Panc1 (cell line): ENCODE measurements at regions not wholly inside any gene's neighbourhood (a gene's known extent, or its start where the extent isn't known, plus 50 kb on each side); places are given as distances from the start of the nearest gene placed in this dataset.
A peak's percentile ranks its signal among the peaks of the same experiment; 100 is the strongest.
"Not testable (repeated sequence)": the region's sequence is repeated elsewhere in the genome, so short reads cannot be mapped to it uniquely, and the experiment has no call there.

Experiments
- ATAC-seq: fragments of 200-7000 bp; cut with Tn5 transposase; 2 replicates; pipeline ENCODE4 v1.9.1; 2020; ENCODE audit warnings: mild to moderate bottlenecking, moderate library complexity
- BruUV-seq: library from RNA; stranded (reverse); fragments of 400-500 nt; replicated peaks from 2 replicates; lab custom pipeline; 2021; lab: Mats Ljungman, UMichigan
- CTCF ChIA-PET: fragments of 300-600 bp; sonication (Branson Sonifier 250); formaldehyde crosslinking; loops from one replicate; lab custom pipeline; 2022; ENCODE audit warnings: antibody characterized with exemption; lab: Charles Lee
- POLR2A ChIA-PET: fragments of 300-600 bp; sonication (Branson Sonifier 250); formaldehyde crosslinking; loops from one replicate; lab custom pipeline; 2022; ENCODE audit warnings: antibody characterized with exemption; lab: Charles Lee
- DNase-seq: peaks from one replicate; pipeline ENCODE4 v3.0.0-alpha.2; 2010; ENCODE audit warnings: low read depth, low spot score
- H3K27ac ChIP-seq: 2 replicates; pipeline ENCODE4 v1.5.1; 2011; ENCODE audit warnings: mild to moderate bottlenecking, low read length, inconsistent platforms
- H3K27me3 ChIP-seq: fragments of 200-500 bp; sonication (Bioruptor generic); 2 replicates; pipeline ENCODE4 v1.6.0; 2014; ENCODE audit warnings: low read length, inconsistent platforms; ENCODE audit not compliant: control insufficient read depth, insufficient read depth
- H3K36me3 ChIP-seq: fragments of 200-500 bp; sonication (Bioruptor generic); 2 replicates; pipeline ENCODE4 v1.5.1; 2014; ENCODE audit warnings: inconsistent platforms, mild to moderate bottlenecking, low read length, moderate library complexity; ENCODE audit not compliant: control insufficient read depth, insufficient read depth
- H3K4me1 ChIP-seq: 2 replicates; pipeline ENCODE4 v1.5.1; 2011; ENCODE audit warnings: inconsistent platforms, mild to moderate bottlenecking, low read length, moderate library complexity; ENCODE audit not compliant: control insufficient read depth, insufficient read depth
- H3K4me3 ChIP-seq, 2 experiments: 2 replicates each; pipeline ENCODE4 v1.5.1; 2011 to 2012; ENCODE audit warnings: low read depth in 2 of 2, low read length in 2 of 2, mild to moderate bottlenecking in 2 of 2, inconsistent platforms in 1 of 2, moderate library complexity in 1 of 2
- H3K9me3 ChIP-seq: fragments of 200-500 bp; sonication (Bioruptor generic); 2 replicates; pipeline ENCODE4 v1.5.1; 2014; ENCODE audit warnings: low read depth, mild to moderate bottlenecking, inconsistent platforms, low read length, moderate library complexity; ENCODE audit not compliant: control insufficient read depth, insufficient read depth
- CTCF ChIP-seq: fragments of 450-650 bp; IDR thresholded peaks from 2 replicates; pipeline ENCODE4 v1.5.1; 2017; ENCODE audit warnings: mild to moderate bottlenecking
- POLR2AphosphoS5 ChIP-seq: IDR thresholded peaks from 2 replicates; pipeline ENCODE4 v1.6.1; 2012; ENCODE audit warnings: mild to moderate bottlenecking, low read depth, low read length, moderate library complexity
- REST ChIP-seq, 2 experiments: IDR thresholded peaks; 2 replicates each; pipeline ENCODE4 v1.6.1; 2011 to 2012; ENCODE audit warnings: low read depth in 2 of 2, control low read depth in 1 of 2, low read length in 1 of 2, mild to moderate bottlenecking in 1 of 2, moderate library complexity in 1 of 2; ENCODE audit not compliant: insufficient read depth in 1 of 2
- SIN3A ChIP-seq: IDR thresholded peaks from 2 replicates; pipeline ENCODE4 v1.6.1; 2012; ENCODE audit warnings: low read depth, mild to moderate bottlenecking, low read length, moderate library complexity, borderline replicate concordance; ENCODE audit not compliant: insufficient read depth
- TCF7L2 ChIP-seq: IDR thresholded peaks from 2 replicates; pipeline ENCODE4 v1.6.1; 2011; ENCODE audit warnings: mild to moderate bottlenecking, low read depth, low read length, inconsistent platforms
- in situ Hi-C: cut with HindIII; loops from 2 replicates; pipeline ENCODE4 v1.10.0; 2016; ENCODE audit warnings: low sequenced_read_pairs, low pct_unique_long_range_greater_than_20kb
- intact Hi-C: fragments of 100-400 bp; cut with micrococcal nuclease; formaldehyde crosslinking; loops from one replicate; pipeline ENCODE4 v1.10.0; 2022; ENCODE audit not compliant: unreplicated experiment

GRCh38 chr19:27802293-27802692 lies 1410.7 kb downstream of the UQCRFS1 start:
- CTCF ChIA-PET, H3K27ac ChIP-seq, BruUV-seq, in situ Hi-C loops, ATAC-seq, H3K27me3 ChIP-seq, DNase-seq, intact Hi-C loops, H3K4me3 ChIP-seq, H3K4me1 ChIP-seq, H3K9me3 ChIP-seq, POLR2A ChIA-PET: not testable (repeated sequence)
- TF ChIP-seq CTCF, result peak; percentile 75
- peaks cover 16% of the 10 kb centered on the region for H3K36me3 ChIP-seq

- no peaks in the 10 kb centered on the region for H3K9me3 ChIP-seq
- no peak for TF ChIP-seq REST (IDR thresholded peaks at IDR 0.05; ENCODE audit: insufficient read depth in 1 of 2, low read depth in 2 of 2, low read length in 1 of 2)
- no peak overlapping the region for H3K27ac ChIP-seq
- H3K27me3 ChIP-seq, result no peaks in the 10 kb centered on the region
- POLR2A ChIA-PET, result no interaction called here
- peaks cover 9% of the 10 kb centered on the region for H3K4me1 ChIP-seq
- ATAC-seq, result no peak
- CTCF ChIA-PET, result no interaction called here
- peaks cover 16% of the 10 kb centered on the region for H3K36me3 ChIP-seq
- no peak for DNase-seq
- intact Hi-C loops, result no loop called here
- BruUV-seq, result no TSS peak
- in situ Hi-C loops, result no loop called here
- H3K4me3 ChIP-seq, result no peak overlapping the region
These were observed 1416.4 kb downstream of the UQCRFS1 start for GRCh38 chr19:27796540-27796939.

- DNase-seq, result no peak
- POLR2A ChIA-PET, result no interaction called here
- in situ Hi-C loops, result no loop called here
- Histone ChIP-seq H3K9me3 (no peaks in the 10 kb centered on the region), H3K4me1 (peaks cover 9% of the 10 kb centered on the region), H3K27ac (no peak overlapping the region), H3K36me3 (peaks cover 16% of the 10 kb centered on the region), H3K4me3 (no peak overlapping the region), H3K27me3 (no peaks in the 10 kb centered on the region)
- no peak for ATAC-seq
- BruUV-seq, result no TSS peak
- intact Hi-C loops, result no loop called here
- TF ChIP-seq CTCF (no peak), SIN3A (no peak), POLR2AphosphoS5 (no peak), REST (IDR thresholded peaks at IDR 0.05; ENCODE audit: insufficient read depth in 1 of 2, low read depth in 2 of 2, low read length in 1 of 2) (no peak), TCF7L2 (no peak)
- CTCF ChIA-PET, result no interaction called here
These were observed 1416.9 kb downstream of the UQCRFS1 start for GRCh38 chr19:27796073-27796472.
